ENCODE measurements at regions not wholly inside any gene's neighbourhood (a gene's known extent, or its start where the extent isn't known, plus 50 kb on each side); places are given as distances from the start of the nearest gene placed in this dataset.

GRCh38 chr20:48096957-48097890 is 311.9 kb upstream of the SULF2 start:
- no peaks in the 10 kb centered on the region for H3K36me3 Mint-ChIP-seq (ENCODE audit: low read depth)
- H3K4me3 Mint-ChIP-seq, result no peak overlapping the region
- peaks cover 1% of the 10 kb centered on the region for H3K27me3 Mint-ChIP-seq
- no peak for DNase-seq
- no peaks in the 10 kb centered on the region for H3K4me1 Mint-ChIP-seq
- no peaks in the 10 kb centered on the region for H3K9me3 Mint-ChIP-seq
- H3K27ac Mint-ChIP-seq, result no peak overlapping the region
- ATAC-seq, result no peak

DNA sequence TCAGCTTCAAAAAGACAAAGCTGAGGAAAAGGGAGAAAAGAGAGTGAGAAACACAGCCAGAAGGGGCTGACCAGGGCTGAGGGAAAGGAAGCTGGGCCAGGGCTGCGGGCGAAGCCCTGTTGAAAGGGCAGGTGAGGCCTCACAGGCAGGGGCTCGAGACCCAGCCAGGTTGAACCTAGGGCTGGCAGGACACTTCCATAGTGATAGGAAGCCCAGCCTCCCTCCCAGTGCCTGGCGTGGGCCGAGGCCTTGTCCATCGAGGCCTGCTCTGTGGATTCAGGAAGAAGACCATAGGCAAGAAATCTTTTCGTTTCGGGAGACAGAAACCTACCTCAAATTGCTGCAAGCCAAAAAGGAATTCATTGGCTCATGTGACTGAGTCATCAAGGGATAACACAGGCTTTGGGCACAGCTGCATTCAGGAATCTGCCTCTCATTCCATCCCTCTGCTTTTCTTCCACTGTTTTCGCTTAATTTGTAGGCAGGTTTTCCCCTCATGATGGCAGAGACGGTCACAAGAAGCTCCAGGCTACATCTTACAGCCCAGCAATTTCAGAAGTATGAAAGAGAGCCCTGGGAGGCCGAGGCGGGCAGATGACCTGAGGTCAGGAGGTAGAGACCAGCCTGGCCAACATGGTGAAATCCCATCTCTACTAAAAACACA is 311.1 kb upstream of the SULF2 start:
- ATAC-seq, result no peak
- Mint-ChIP-seq H3K9me3 (no peaks in the 10 kb centered on the region), H3K36me3 (ENCODE audit: low read depth) (no peaks in the 10 kb centered on the region), H3K27ac (no peak overlapping the region), H3K27me3 (peaks cover 6% of the 10 kb centered on the region), H3K4me3 (no peak overlapping the region), H3K4me1 (no peaks in the 10 kb centered on the region)
- no peak for DNase-seq

DNA sequence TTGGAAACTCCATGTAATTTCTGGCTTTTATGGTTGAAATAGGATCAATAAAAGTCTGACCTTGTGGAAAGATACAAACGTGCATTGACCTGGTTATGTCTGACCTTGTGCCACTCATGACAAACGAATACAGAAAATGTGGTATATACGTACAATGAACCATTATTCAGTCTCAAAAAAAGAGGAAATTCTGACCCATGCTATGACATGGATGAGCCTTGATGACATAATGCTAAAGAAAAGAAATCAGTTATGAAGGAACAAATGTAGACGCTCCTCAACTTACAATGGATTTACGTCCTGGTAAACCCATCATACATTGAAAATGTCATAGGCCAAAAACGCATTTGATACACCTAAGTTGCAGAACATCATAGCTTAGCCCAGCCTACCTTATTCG is 309.7 kb upstream of the SULF2 start:
- H3K9me3 Mint-ChIP-seq, result no peaks in the 10 kb centered on the region
- H3K4me1 Mint-ChIP-seq, result no peaks in the 10 kb centered on the region
- H3K4me3 Mint-ChIP-seq, result no peak overlapping the region
- ATAC-seq, result no peak
- peaks cover 11% of the 10 kb centered on the region for H3K27me3 Mint-ChIP-seq
- DNase-seq, result no peak
- H3K36me3 Mint-ChIP-seq (ENCODE audit: low read depth), result no peaks in the 10 kb centered on the region
- no peak overlapping the region for H3K27ac Mint-ChIP-seq

- Mint-ChIP-seq H3K9me3 (no peaks in the 10 kb centered on the region), H3K27ac (no peak overlapping the region), H3K4me1 (no peaks in the 10 kb centered on the region), H3K27me3 (peaks cover 14% of the 10 kb centered on the region), H3K36me3 (ENCODE audit: low read depth) (no peaks in the 10 kb centered on the region), H3K4me3 (no peak overlapping the region)
- ATAC-seq (no peak), DNase-seq (no peak)
Observed at GRCh38 chr20:48094196-48094749, 309.0 kb upstream of the SULF2 start.

DNA sequence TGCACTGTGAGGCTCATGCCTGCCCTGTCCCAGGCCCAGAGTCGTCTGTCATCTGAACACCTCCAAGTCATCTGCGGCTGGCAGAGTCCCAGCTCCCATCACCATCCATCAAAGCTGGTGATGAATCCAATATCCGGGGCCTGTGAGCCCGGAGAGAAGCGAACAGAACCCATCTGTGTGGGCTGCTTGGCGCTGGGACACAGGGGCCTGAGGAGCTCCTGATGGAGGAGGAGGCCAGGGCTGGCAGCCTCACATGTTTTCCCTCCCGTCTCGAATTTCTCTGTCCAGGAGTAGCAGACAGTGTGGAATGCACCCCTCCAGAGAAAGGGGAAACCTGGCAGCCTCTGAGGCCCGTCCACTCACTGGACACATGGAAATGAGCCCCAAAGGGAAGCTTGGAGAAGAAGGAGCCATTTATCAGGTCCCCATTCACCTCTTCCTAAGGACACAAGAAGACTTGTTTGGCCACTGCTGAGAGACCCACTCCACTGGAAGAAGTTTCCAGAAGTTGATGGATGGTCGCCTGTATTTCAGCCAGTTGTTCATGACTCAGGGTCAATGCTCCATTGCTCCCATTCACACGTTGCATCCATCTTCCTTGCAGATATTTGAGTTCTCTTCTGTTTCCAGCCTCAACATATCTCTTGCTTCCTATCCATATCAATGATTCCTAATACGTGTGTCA is 307.5 kb upstream of the SULF2 start:
- Mint-ChIP-seq H3K4me1 (no peaks in the 10 kb centered on the region), H3K9me3 (no peaks in the 10 kb centered on the region), H3K27me3 (peaks cover 18% of the 10 kb centered on the region), H3K4me3 (no peak overlapping the region), H3K27ac (no peak overlapping the region), H3K36me3 (ENCODE audit: low read depth) (no peaks in the 10 kb centered on the region)
- ATAC-seq (no peak), DNase-seq (no peak)

GRCh38 chr20:48090784-48091183 is 305.5 kb upstream of the SULF2 start:
- Mint-ChIP-seq H3K36me3 (ENCODE audit: low read depth) (no peaks in the 10 kb centered on the region), H3K9me3 (no peaks in the 10 kb centered on the region), H3K4me1 (no peaks in the 10 kb centered on the region), H3K27ac (no peak overlapping the region), H3K4me3 (no peak overlapping the region), H3K27me3 (peaks cover 18% of the 10 kb centered on the region)
- DNase-seq, result no peak
- no peak for ATAC-seq

GRCh38 chr20:48090314-48090713 is 305.0 kb upstream of the SULF2 start:
- Mint-ChIP-seq H3K9me3 (no peaks in the 10 kb centered on the region), H3K27me3 (peaks cover 18% of the 10 kb centered on the region), H3K36me3 (ENCODE audit: low read depth) (no peaks in the 10 kb centered on the region), H3K27ac (no peak overlapping the region), H3K4me1 (no peaks in the 10 kb centered on the region), H3K4me3 (no peak overlapping the region)
- no peak for ATAC-seq
- no peak for DNase-seq

GRCh38 chr20:48080583-48080982 is 295.3 kb upstream of the SULF2 start:
- ATAC-seq, result no peak
- no peak for DNase-seq

GRCh38 chr20:48079028-48079427 is 293.7 kb upstream of the SULF2 start:
- H3K27ac Mint-ChIP-seq, result no peak overlapping the region
- no peak for ATAC-seq
- no peak for DNase-seq
- H3K27me3 Mint-ChIP-seq, result peaks cover 5% of the 10 kb centered on the region
- H3K4me3 Mint-ChIP-seq, result no peak overlapping the region
- no peaks in the 10 kb centered on the region for H3K9me3 Mint-ChIP-seq
- H3K36me3 Mint-ChIP-seq (ENCODE audit: low read depth), result no peaks in the 10 kb centered on the region
- H3K4me1 Mint-ChIP-seq, result no peaks in the 10 kb centered on the region

More at GRCh38 chr20:48080583-48080982, 295.3 kb upstream of the SULF2 start:
- Mint-ChIP-seq H3K36me3 (ENCODE audit: low read depth) (no peaks in the 10 kb centered on the region), H3K27ac (no peak overlapping the region), H3K9me3 (no peaks in the 10 kb centered on the region), H3K27me3 (peaks cover 5% of the 10 kb centered on the region), H3K4me1 (no peaks in the 10 kb centered on the region), H3K4me3 (no peak overlapping the region)

- Mint-ChIP-seq H3K9me3 (no peaks in the 10 kb centered on the region), H3K36me3 (ENCODE audit: low read depth) (no peaks in the 10 kb centered on the region), H3K4me1 (no peaks in the 10 kb centered on the region), H3K4me3 (no peak overlapping the region), H3K27me3 (peaks cover 5% of the 10 kb centered on the region), H3K27ac (no peak overlapping the region)
- no peak for DNase-seq
- no peak for ATAC-seq
Observed at GRCh38 chr20:48076747-48077146, 291.5 kb upstream of the SULF2 start.

- no peaks in the 10 kb centered on the region for H3K36me3 Mint-ChIP-seq (ENCODE audit: low read depth)
- no peak overlapping the region for H3K4me3 Mint-ChIP-seq
- H3K27ac Mint-ChIP-seq, result no peak overlapping the region
- DNase-seq (no peak), ATAC-seq (no peak)
- no peaks in the 10 kb centered on the region for H3K9me3 Mint-ChIP-seq
- H3K4me1 Mint-ChIP-seq, result no peaks in the 10 kb centered on the region
- peaks cover 5% of the 10 kb centered on the region for H3K27me3 Mint-ChIP-seq
Observed at GRCh38 chr20:48076247-48076646, 291.0 kb upstream of the SULF2 start.

DNA sequence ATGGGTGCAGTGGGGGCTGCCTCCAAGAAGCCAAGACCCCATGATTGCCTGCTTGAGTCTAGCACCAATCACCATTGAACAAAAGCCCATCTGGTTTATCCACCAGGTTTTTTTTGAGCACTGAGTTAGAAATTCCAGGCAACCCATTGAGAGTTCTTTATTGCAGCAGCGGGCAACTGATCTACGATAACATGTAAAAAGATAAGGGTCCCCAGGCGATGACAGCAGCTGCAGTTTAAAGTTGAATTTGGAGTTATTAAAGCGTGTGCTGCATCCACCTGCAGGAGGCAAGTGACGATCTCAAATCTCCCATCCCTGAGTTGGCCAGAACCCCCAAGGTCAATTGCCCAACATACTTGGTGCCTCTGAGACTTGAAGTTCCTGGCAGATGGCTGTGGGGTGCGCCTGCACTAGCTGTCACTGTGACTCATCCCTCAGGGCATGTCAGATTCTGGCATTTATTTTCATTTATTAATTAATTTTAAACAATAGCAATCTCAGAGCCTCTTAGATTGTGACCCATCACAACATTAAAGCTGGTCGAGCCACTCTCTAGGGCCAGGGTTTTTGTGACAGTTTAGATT is 290.4 kb upstream of the SULF2 start:
- no peaks in the 10 kb centered on the region for H3K36me3 Mint-ChIP-seq (ENCODE audit: low read depth)
- no peaks in the 10 kb centered on the region for H3K9me3 Mint-ChIP-seq
- no peak for DNase-seq
- no peak overlapping the region for H3K4me3 Mint-ChIP-seq
- H3K27me3 Mint-ChIP-seq, result peaks cover 6% of the 10 kb centered on the region
- ATAC-seq, result no peak
- H3K4me1 Mint-ChIP-seq, result no peaks in the 10 kb centered on the region
- H3K27ac Mint-ChIP-seq, result no peak overlapping the region

- ATAC-seq (no peak), DNase-seq (no peak)
- Mint-ChIP-seq H3K9me3 (no peaks in the 10 kb centered on the region), H3K27me3 (peaks cover 12% of the 10 kb centered on the region), H3K4me1 (no peaks in the 10 kb centered on the region), H3K36me3 (ENCODE audit: low read depth) (no peaks in the 10 kb centered on the region), H3K27ac (no peak overlapping the region), H3K4me3 (no peak overlapping the region)
Observed at GRCh38 chr20:48070991-48071652, 285.8 kb upstream of the SULF2 start.

- Mint-ChIP-seq H3K4me1 (no peaks in the 10 kb centered on the region), H3K4me3 (no peak overlapping the region), H3K27me3 (peaks cover 12% of the 10 kb centered on the region)
Observed at GRCh38 chr20:48069596-48069995, 284.3 kb upstream of the SULF2 start.

More at GRCh38 chr20:48069596-48069995, 284.3 kb upstream of the SULF2 start:
- no peaks in the 10 kb centered on the region for H3K36me3 Mint-ChIP-seq (ENCODE audit: low read depth)
- no peak for DNase-seq
- H3K9me3 Mint-ChIP-seq, result no peaks in the 10 kb centered on the region
- H3K27ac Mint-ChIP-seq, result no peak overlapping the region
- no peak for ATAC-seq
